K562 (cell line): ENCODE measurements at regions not wholly inside any gene's neighbourhood (a gene's known extent, or its start where the extent isn't known, plus 50 kb on each side); places are given as distances from the start of the nearest gene placed in this dataset.

ENCODE experiments used
- ARID1B ChIP-seq: fragments of 450-650 bp; IDR thresholded peaks from 2 replicates; pipeline ENCODE4 v1.6.1; 2016; ENCODE audit warnings: antibody characterized with exemption, mild to moderate bottlenecking, inconsistent platforms
- CXXC5 ChIP-seq: fragments of 250-450 bp; sonication (Bioruptor Pico); IDR thresholded peaks from 2 replicates; pipeline ENCODE4 v1.8.0; 2022; ENCODE audit warnings: inconsistent platforms, mild to moderate bottlenecking, moderate library complexity
- ETV5 ChIP-seq: sonication (generic); formaldehyde crosslinking; IDR thresholded peaks from 2 replicates; pipeline ENCODE4 v1.4.0; 2020; ENCODE audit warnings: low read depth, mild to moderate bottlenecking, missing genetic modification reagents
- FUS ChIP-seq: fragments of 200-400 bp; formaldehyde crosslinking; optimal IDR thresholded peaks from 2 replicates; pipeline ENCODE3; 2017; ENCODE audit warnings: low read depth, low read length
- HDGF ChIP-seq: fragments of 450-650 bp; IDR thresholded peaks from 2 replicates; pipeline ENCODE4 v1.6.1; 2016
- KAT7 ChIP-seq: sonication (generic); formaldehyde crosslinking; IDR thresholded peaks from 2 replicates; pipeline ENCODE4 v1.8.0; 2022; ENCODE audit warnings: missing genetic modification reagents, mild to moderate bottlenecking, borderline replicate concordance
- KDM1A ChIP-seq, 2 experiments: fragments of 450-650 bp; IDR thresholded peaks; 2 replicates each; pipeline ENCODE4 v1.6.1; 2016; ENCODE audit warnings: mild to moderate bottlenecking in 2 of 2
- MTA2 ChIP-seq: fragments of 450-650 bp; IDR thresholded peaks from 2 replicates; pipeline ENCODE4 v1.6.1; 2016; ENCODE audit warnings: low read depth
- NBN ChIP-seq: fragments of 450-650 bp; IDR thresholded peaks from 2 replicates; pipeline ENCODE4 v1.6.1; 2016; ENCODE audit warnings: low read depth, mild to moderate bottlenecking
- NCOR1 ChIP-seq: fragments of 450-650 bp; IDR thresholded peaks from 2 replicates; pipeline ENCODE4 v1.6.1; 2016; ENCODE audit warnings: mild to moderate bottlenecking, moderate library complexity
- NR4A1 ChIP-seq, 2 experiments: fragments of 250-450 bp in 1 of 2; fragments of 450-650 bp in 1 of 2; sonication (Bioruptor Pico) in 1 of 2; IDR thresholded peaks; 2 replicates each; pipeline versions ENCODE4 v1.4.0 to v1.6.1; 2016 to 2020; ENCODE audit warnings: mild to moderate bottlenecking in 2 of 2, missing compliant biosample characterization in 1 of 2, missing genetic modification characterization in 1 of 2, moderate library complexity in 1 of 2
- POLR2A ChIP-seq: fragments of 450-650 bp; conservative IDR thresholded peaks from 2 replicates; pipeline ENCODE4 v1.6.1; 2016
- RNF2 ChIP-seq: sonication (generic); IDR thresholded peaks from 2 replicates; pipeline ENCODE4 v1.6.1; 2016
- TEAD4 ChIP-seq, 2 experiments: sonication (generic) in 1 of 2; formaldehyde crosslinking in 1 of 2; IDR thresholded peaks; 2 replicates each; pipeline versions ENCODE4 v1.6.1 to v1.8.0; 2012 to 2022; ENCODE audit warnings: borderline replicate concordance in 1 of 2, inconsistent platforms in 1 of 2, low read length in 1 of 2, mild to moderate bottlenecking in 1 of 2, missing genetic modification reagents in 1 of 2
- WHSC1 ChIP-seq: IDR thresholded peaks from one replicate; pipeline ENCODE4 v1.6.1; 2012; ENCODE audit warnings: low read length, control low read depth, inconsistent platforms
- ZKSCAN3 ChIP-seq: fragments of 250-450 bp; sonication (Bioruptor Pico); IDR thresholded peaks from 2 replicates; pipeline ENCODE4 v1.4.0; 2020
- ZNF165 ChIP-seq: fragments of 250-450 bp; sonication (Bioruptor Pico); IDR thresholded peaks from 2 replicates; pipeline ENCODE4 v1.4.0; 2020; ENCODE audit warnings: borderline replicate concordance
- ZNF311 ChIP-seq: fragments of 250-450 bp; sonication (Bioruptor Pico); IDR thresholded peaks from 2 replicates; pipeline ENCODE4 v1.4.0; 2020; ENCODE audit warnings: mild to moderate bottlenecking, moderate library complexity
- ZNF318 ChIP-seq, 2 experiments: fragments of 450-650 bp; IDR thresholded peaks; 2 replicates each; pipeline ENCODE4 v1.6.1; 2016; ENCODE audit warnings: mild to moderate bottlenecking in 2 of 2, borderline replicate concordance in 1 of 2, low read depth in 1 of 2, moderate library complexity in 1 of 2
- TF ChIP-seq, protein P1 (sequence below): sonication (generic); formaldehyde crosslinking; IDR thresholded peaks from 2 replicates; pipeline ENCODE4 v1.8.1; 2023; ENCODE audit warnings: mild to moderate bottlenecking, missing genetic modification reagents

DNA sequence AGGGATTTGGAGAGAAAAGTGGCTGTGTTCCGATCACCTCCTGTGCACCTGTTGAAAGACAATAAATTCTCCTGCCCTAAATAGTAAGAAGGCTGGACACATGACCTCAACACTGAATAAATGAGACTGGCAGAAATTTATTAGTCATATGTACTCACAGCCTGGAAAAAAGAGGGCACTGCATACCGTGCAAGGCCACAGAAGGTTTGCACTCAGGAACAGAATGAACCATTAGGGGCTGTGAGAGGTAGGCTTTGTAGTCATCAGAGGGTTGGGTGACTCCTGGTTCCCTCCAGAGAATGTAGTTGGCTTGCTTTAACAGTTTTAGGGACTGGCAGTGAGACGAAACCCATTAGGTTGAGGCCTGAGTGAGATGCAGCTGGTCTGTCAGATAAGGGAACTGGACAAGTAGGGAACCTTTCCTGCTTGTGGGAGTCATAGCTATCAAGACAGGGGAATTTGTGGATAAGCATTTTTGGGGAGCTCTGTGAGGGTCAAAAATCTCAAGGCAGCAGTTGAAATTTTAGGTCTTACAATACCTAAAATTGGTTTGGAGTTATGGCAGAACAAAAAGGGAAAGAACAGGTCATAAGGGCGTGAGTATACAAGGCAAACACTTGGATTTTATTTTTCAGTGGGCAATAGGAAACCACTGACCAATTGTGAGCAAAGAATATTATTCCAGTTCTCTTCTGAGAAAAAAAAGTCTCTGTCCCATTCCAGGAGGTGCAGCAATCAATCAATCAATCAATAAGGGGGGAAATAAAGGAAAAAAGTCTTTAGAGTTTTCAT lies 67.9 kb upstream of the BTN3A2 start (continued):
- peak; percentile 95 for TF ChIP-seq NCOR1
- TF ChIP-seq HDGF, result 0 out of 2 replicates have a peak, but pooled peaks have one; percentile 51
- peak; percentile 99 for TF ChIP-seq ARID1B
- TF ChIP-seq, protein P1, sequence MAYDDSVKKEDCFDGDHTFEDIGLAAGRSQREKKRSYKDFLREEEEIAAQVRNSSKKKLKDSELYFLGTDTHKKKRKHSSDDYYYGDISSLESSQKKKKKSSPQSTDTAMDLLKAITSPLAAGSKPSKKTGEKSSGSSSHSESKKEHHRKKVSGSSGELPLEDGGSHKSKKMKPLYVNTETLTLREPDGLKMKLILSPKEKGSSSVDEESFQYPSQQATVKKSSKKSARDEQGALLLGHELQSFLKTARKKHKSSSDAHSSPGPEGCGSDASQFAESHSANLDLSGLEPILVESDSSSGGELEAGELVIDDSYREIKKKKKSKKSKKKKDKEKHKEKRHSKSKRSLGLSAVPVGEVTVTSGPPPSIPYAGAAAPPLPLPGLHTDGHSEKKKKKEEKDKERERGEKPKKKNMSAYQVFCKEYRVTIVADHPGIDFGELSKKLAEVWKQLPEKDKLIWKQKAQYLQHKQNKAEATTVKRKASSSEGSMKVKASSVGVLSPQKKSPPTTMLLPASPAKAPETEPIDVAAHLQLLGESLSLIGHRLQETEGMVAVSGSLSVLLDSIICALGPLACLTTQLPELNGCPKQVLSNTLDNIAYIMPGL (CRISPR knock-in tag), result no peak
- no peak for TF ChIP-seq WHSC1
- no peak for TF ChIP-seq ZNF165
- TF ChIP-seq CXXC5 (CRISPR knock-in tag), result peak; percentile 70
- TF ChIP-seq NR4A1 (CRISPR knock-in tag; IDR thresholded peaks at IDR 0.05), result 0 out of 2 replicates have a peak, but pooled peaks have one; percentile 10
- TF ChIP-seq NR4A1 (tag; IDR thresholded peaks at IDR 0.05), result no peak
- peak; percentile 17; the same call in 1 of the 2 replicates for TF ChIP-seq ZNF311 (CRISPR knock-in tag)
- TF ChIP-seq ZKSCAN3 (CRISPR knock-in tag), result no peak
- TF ChIP-seq MTA2, result peak; percentile 96
- no peak for TF ChIP-seq KAT7 (CRISPR knock-in tag)
- TF ChIP-seq NBN, result peak; percentile 93
- no peak for TF ChIP-seq FUS
- peak; percentile 92 for TF ChIP-seq RNF2
- TF ChIP-seq POLR2A, result peak; percentile 42
- TF ChIP-seq KDM1A (IDR thresholded peaks at IDR 0.05), result peak; percentile 83 to 84
- TF ChIP-seq TEAD4 (IDR thresholded peaks at IDR 0.05; ENCODE audit: low read length), result peak; percentile 98
- TF ChIP-seq TEAD4 (CRISPR knock-in tag; IDR thresholded peaks at IDR 0.05; ENCODE audit: borderline replicate concordance), result no peak
- peak; percentile 49 for TF ChIP-seq ETV5
- peak in 1 of 2 experiments; percentile 82; a peak in 2 of 4 replicates for TF ChIP-seq ZNF318 (IDR thresholded peaks at IDR 0.05; ENCODE audit: borderline replicate concordance in 1 of 2, low read depth in 1 of 2)
